ENCODE measurements at regions not wholly inside any gene's neighbourhood (a gene's known extent, or its start where the extent isn't known, plus 50 kb on each side); places are given as distances from the start of the nearest gene placed in this dataset.
A peak's percentile ranks its signal among the peaks of the same experiment; 100 is the strongest.

- no peak for TF ChIP-seq CTCF (conservative IDR thresholded peaks at IDR 0.05; ENCODE audit: low read depth, low read length)
- no peak for DNase-seq (ENCODE audit: low read depth)
- no peak overlapping the region for H3K4me3 ChIP-seq (ENCODE audit: low read depth, low read length)
These were observed 54.9 kb upstream of the ZBTB18 start for GRCh38 chr1:243996223-243996622.

GRCh38 chr1:243991650-243992049, 59.4 kb upstream of the ZBTB18 start:
- DNase-seq (ENCODE audit: low read depth), result no peak
- no peak for TF ChIP-seq CTCF (conservative IDR thresholded peaks at IDR 0.05; ENCODE audit: low read depth, low read length)

GRCh38 chr1:243984788-243985187, 66.3 kb upstream of the ZBTB18 start:
- no peak overlapping the region for H3K4me3 ChIP-seq (ENCODE audit: low read depth, low read length)
- no peak for TF ChIP-seq CTCF (conservative IDR thresholded peaks at IDR 0.05; ENCODE audit: low read depth, low read length)
- DNase-seq (ENCODE audit: low read depth), result no peak

More at GRCh38 chr1:243991650-243992049, 59.4 kb upstream of the ZBTB18 start:
- H3K4me3 ChIP-seq (ENCODE audit: low read depth, low read length), result no peak overlapping the region

GRCh38 chr1:243982447-243983018, 68.5 kb upstream of the ZBTB18 start:
- no peak overlapping the region for H3K4me3 ChIP-seq (ENCODE audit: low read depth, low read length)
- DNase-seq (ENCODE audit: low read depth), result peak; percentile 28
- TF ChIP-seq CTCF (conservative IDR thresholded peaks at IDR 0.05; ENCODE audit: low read depth, low read length), result peak; percentile 51

- H3K4me3 ChIP-seq (ENCODE audit: low read depth, low read length), result no peak overlapping the region
- DNase-seq (ENCODE audit: low read depth), result no peak
- TF ChIP-seq CTCF (conservative IDR thresholded peaks at IDR 0.05; ENCODE audit: low read depth, low read length), result no peak
These were observed 70.6 kb upstream of the ZBTB18 start for GRCh38 chr1:243980471-243980870.

GRCh38 chr1:243980071-243980470, 71.0 kb upstream of the ZBTB18 start:
- no peak for TF ChIP-seq CTCF (conservative IDR thresholded peaks at IDR 0.05; ENCODE audit: low read depth, low read length)
- H3K4me3 ChIP-seq (ENCODE audit: low read depth, low read length), result no peak overlapping the region
- DNase-seq (ENCODE audit: low read depth), result no peak

GRCh38 chr1:243979396-243979795, 71.7 kb upstream of the ZBTB18 start:
- H3K4me3 ChIP-seq (ENCODE audit: low read depth, low read length), result no peak overlapping the region
- TF ChIP-seq CTCF (conservative IDR thresholded peaks at IDR 0.05; ENCODE audit: low read depth, low read length), result no peak
- DNase-seq (ENCODE audit: low read depth), result no peak

Measured in choroid plexus epithelial cell (primary cell).